HEK293 (cell line): ENCODE measurements at regions not wholly inside any gene's neighbourhood (a gene's known extent, or its start where the extent isn't known, plus 50 kb on each side); places are given as distances from the start of the nearest gene placed in this dataset.

Source experiments
- CTCF ChIA-PET: fragments of 350-600 bp; formaldehyde crosslinking; extraction: SDS; loops from one replicate; lab custom pipeline; 2021; ENCODE audit warnings: antibody characterized with exemption; lab: Yijun Ruan, JAX
- POLR2A ChIA-PET: fragments of 300-600 bp; formaldehyde crosslinking; extraction: SDS; loops from one replicate; lab custom pipeline; 2020; ENCODE audit warnings: antibody characterized with exemption, inconsistent platforms; lab: Yijun Ruan, JAX
- H3K27ac ChIP-seq: fragments of 200-500 bp; sonication (Bioruptor generic); 2 replicates; pipeline ENCODE4 v1.5.1; 2014; ENCODE audit warnings: low read depth, low read length, control low read depth, inconsistent platforms; ENCODE audit errors: extremely low read depth
- H3K36me3 ChIP-seq, 2 experiments: fragments of 200-500 bp in 1 of 2; sonication (Bioruptor generic) in 1 of 2; 1 replicate in 1 of 2; 2 replicates in 1 of 2; pipeline ENCODE4 v1.5.1; 2014 to 2017; ENCODE audit warnings: inconsistent platforms in 2 of 2, low read length in 2 of 2; ENCODE audit not compliant: control insufficient read depth in 2 of 2, insufficient read depth in 1 of 2
- H3K4me1 ChIP-seq: fragments of 200-500 bp; sonication (Bioruptor generic); 2 replicates; pipeline ENCODE4 v1.5.1; 2014; ENCODE audit warnings: mild to moderate bottlenecking, low read length, inconsistent platforms; ENCODE audit not compliant: control insufficient read depth, insufficient read depth
- H3K4me3 ChIP-seq: 2 replicates; pipeline ENCODE4 v1.5.1; 2011; ENCODE audit warnings: low read depth, mild to moderate bottlenecking, control low read depth, low read length, moderate library complexity
- H3K9me3 ChIP-seq: fragments of 200-500 bp; sonication (Bioruptor generic); 2 replicates; pipeline ENCODE4 v1.5.1; 2014; ENCODE audit warnings: low read depth, low read length, inconsistent platforms; ENCODE audit not compliant: control insufficient read depth, insufficient read depth
- FEZF1 ChIP-seq: fragments of 450-650 bp; formaldehyde crosslinking; IDR thresholded peaks from 2 replicates; pipeline ENCODE4 v1.5.1; 2016; ENCODE audit warnings: missing biosample characterization, missing genetic modification characterization
- GLIS1 ChIP-seq: fragments of 450-650 bp; formaldehyde crosslinking; IDR thresholded peaks from 2 replicates; pipeline ENCODE4 v1.5.1; 2016; ENCODE audit warnings: missing biosample characterization, missing genetic modification characterization
- KLF16 ChIP-seq: fragments of 450-650 bp; formaldehyde crosslinking; IDR thresholded peaks from 2 replicates; pipeline ENCODE4 v1.5.1; 2017; ENCODE audit warnings: missing biosample characterization, missing genetic modification characterization
- KLF8 ChIP-seq: fragments of 450-650 bp; formaldehyde crosslinking; IDR thresholded peaks from 2 replicates; pipeline ENCODE4 v1.5.1; 2016; ENCODE audit warnings: missing biosample characterization, missing genetic modification characterization
- KLF9 ChIP-seq: fragments of 450-650 bp; formaldehyde crosslinking; IDR thresholded peaks from 2 replicates; pipeline ENCODE4 v1.5.1; 2016; ENCODE audit warnings: missing biosample characterization, missing genetic modification characterization, low read depth
- SP7 ChIP-seq: fragments of 450-650 bp; formaldehyde crosslinking; IDR thresholded peaks from 2 replicates; pipeline ENCODE4 v1.5.1; 2016; ENCODE audit warnings: missing biosample characterization, missing genetic modification characterization
- ZBTB8A ChIP-seq: fragments of 450-650 bp; formaldehyde crosslinking; IDR thresholded peaks from 2 replicates; pipeline ENCODE4 v1.5.1; 2016; ENCODE audit warnings: missing biosample characterization, missing genetic modification characterization
- ZEB2 ChIP-seq: fragments of 450-650 bp; formaldehyde crosslinking; IDR thresholded peaks from 2 replicates; pipeline ENCODE4 v1.5.1; 2016; ENCODE audit warnings: missing biosample characterization, missing genetic modification characterization
- ZNF174 ChIP-seq: fragments of 450-650 bp; formaldehyde crosslinking; IDR thresholded peaks from 2 replicates; pipeline ENCODE4 v1.5.0; 2017; ENCODE audit warnings: missing biosample characterization, mild to moderate bottlenecking, missing genetic modification characterization
- ZNF23 ChIP-seq: fragments of 450-650 bp; formaldehyde crosslinking; IDR thresholded peaks from 2 replicates; pipeline ENCODE4 v1.5.1; 2016; ENCODE audit warnings: missing biosample characterization, missing genetic modification characterization, borderline replicate concordance
- ZNF239 ChIP-seq: fragments of 450-650 bp; formaldehyde crosslinking; IDR thresholded peaks from 2 replicates; pipeline ENCODE4 v1.5.1; 2016; ENCODE audit warnings: missing biosample characterization, missing genetic modification characterization
- ZNF24 ChIP-seq: fragments of 450-650 bp; formaldehyde crosslinking; IDR thresholded peaks from 2 replicates; pipeline ENCODE4 v1.5.1; 2016; ENCODE audit warnings: missing biosample characterization, missing genetic modification characterization
- ZNF335 ChIP-seq: fragments of 450-650 bp; formaldehyde crosslinking; conservative IDR thresholded peaks from 2 replicates; pipeline ENCODE4 v1.5.1; 2016; ENCODE audit warnings: missing biosample characterization, missing genetic modification characterization
- ZNF394 ChIP-seq: fragments of 450-650 bp; formaldehyde crosslinking; IDR thresholded peaks from 2 replicates; pipeline ENCODE4 v1.5.1; 2016; ENCODE audit warnings: missing biosample characterization, missing genetic modification characterization, mild to moderate bottlenecking, moderate library complexity, borderline replicate concordance
- ZNF416 ChIP-seq: fragments of 450-650 bp; formaldehyde crosslinking; IDR thresholded peaks from 2 replicates; pipeline ENCODE4 v1.5.1; 2016; ENCODE audit warnings: missing biosample characterization, missing genetic modification characterization
- ZNF433 ChIP-seq: fragments of 450-650 bp; formaldehyde crosslinking; IDR thresholded peaks from 2 replicates; pipeline ENCODE4 v1.5.1; 2016; ENCODE audit warnings: missing biosample characterization, missing genetic modification characterization, low read depth
- ZNF664 ChIP-seq: fragments of 450-650 bp; formaldehyde crosslinking; IDR thresholded peaks from 2 replicates; pipeline ENCODE4 v1.5.1; 2016; ENCODE audit warnings: missing biosample characterization, missing genetic modification characterization
- ZNF777 ChIP-seq: fragments of 450-650 bp; formaldehyde crosslinking; IDR thresholded peaks from 2 replicates; pipeline ENCODE4 v1.5.1; 2017; ENCODE audit warnings: missing biosample characterization, missing genetic modification characterization, borderline replicate concordance
- TF ChIP-seq, protein P1 (sequence below): fragments of 450-650 bp; IDR thresholded peaks from 2 replicates; pipeline ENCODE4 v1.5.1; 2018; ENCODE audit warnings: missing biosample characterization, missing genetic modification characterization
- TF ChIP-seq, protein P2 (sequence below): fragments of 450-650 bp; formaldehyde crosslinking; IDR thresholded peaks from 2 replicates; pipeline ENCODE4 v1.5.1; 2017; ENCODE audit warnings: missing biosample characterization, missing genetic modification characterization
- TF ChIP-seq, protein P3 (sequence below): fragments of 450-650 bp; formaldehyde crosslinking; IDR thresholded peaks from 2 replicates; pipeline ENCODE4 v1.5.1; 2016; ENCODE audit warnings: missing biosample characterization, missing genetic modification characterization
- TF ChIP-seq, protein P4 (sequence below): fragments of 450-650 bp; formaldehyde crosslinking; IDR thresholded peaks from 2 replicates; pipeline ENCODE4 v1.5.1; 2016; ENCODE audit warnings: missing biosample characterization, missing genetic modification characterization
- TF ChIP-seq, protein P5 (sequence below): fragments of 450-650 bp; formaldehyde crosslinking; IDR thresholded peaks from 2 replicates; pipeline ENCODE4 v1.5.1; 2016; ENCODE audit warnings: missing biosample characterization, missing genetic modification characterization

DNA sequence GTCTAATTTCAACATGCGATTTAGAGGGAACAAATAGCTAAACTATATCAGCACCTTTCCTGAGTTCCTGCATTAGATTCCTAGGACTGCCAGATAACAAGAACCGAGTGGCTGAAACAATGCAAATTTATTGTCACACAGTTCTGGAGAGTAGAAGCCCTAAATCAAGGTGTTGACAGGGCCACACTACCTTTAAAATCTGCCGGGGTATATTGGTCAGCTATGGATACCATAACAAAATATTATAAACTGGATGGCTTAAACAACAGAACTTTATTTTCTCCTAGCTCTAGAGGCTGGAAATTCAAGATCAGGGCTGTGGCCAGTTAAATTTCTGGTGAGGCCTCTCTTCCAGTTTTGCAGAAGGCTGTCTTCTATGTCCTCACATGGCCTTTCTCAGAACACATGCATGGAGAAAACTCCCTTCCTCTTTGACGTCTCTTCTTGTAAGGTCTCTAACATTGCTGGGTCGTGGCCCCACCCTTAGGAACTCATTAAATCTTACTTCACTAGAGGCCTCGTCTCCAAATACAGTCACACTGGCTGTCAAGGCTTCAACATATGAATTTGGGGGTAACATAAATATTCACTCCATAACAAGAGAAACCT is 144.3 kb downstream of the FCRL5 start:
- POLR2A ChIA-PET, result no interaction called here
- CTCF ChIA-PET, result no interaction called here
- H3K27ac ChIP-seq, result no peak overlapping the region
- H3K9me3 ChIP-seq, result no peaks in the 10 kb centered on the region
- no peak overlapping the region for H3K4me3 ChIP-seq
- no peaks in the 10 kb centered on the region for H3K36me3 ChIP-seq
- TF ChIP-seq SP7 (tag by site-specific recombination) (no peak), ZNF23 (tag by site-specific recombination) (no peak), ZNF335 (no peak), ZNF174 (no peak), ZEB2 (tag by site-specific recombination) (no peak), KLF8 (tag by site-specific recombination) (no peak), ZNF24 (no peak), ZNF433 (tag by site-specific recombination) (no peak), KLF9 (no peak), ZNF394 (no peak)
- TF ChIP-seq, protein P1, sequence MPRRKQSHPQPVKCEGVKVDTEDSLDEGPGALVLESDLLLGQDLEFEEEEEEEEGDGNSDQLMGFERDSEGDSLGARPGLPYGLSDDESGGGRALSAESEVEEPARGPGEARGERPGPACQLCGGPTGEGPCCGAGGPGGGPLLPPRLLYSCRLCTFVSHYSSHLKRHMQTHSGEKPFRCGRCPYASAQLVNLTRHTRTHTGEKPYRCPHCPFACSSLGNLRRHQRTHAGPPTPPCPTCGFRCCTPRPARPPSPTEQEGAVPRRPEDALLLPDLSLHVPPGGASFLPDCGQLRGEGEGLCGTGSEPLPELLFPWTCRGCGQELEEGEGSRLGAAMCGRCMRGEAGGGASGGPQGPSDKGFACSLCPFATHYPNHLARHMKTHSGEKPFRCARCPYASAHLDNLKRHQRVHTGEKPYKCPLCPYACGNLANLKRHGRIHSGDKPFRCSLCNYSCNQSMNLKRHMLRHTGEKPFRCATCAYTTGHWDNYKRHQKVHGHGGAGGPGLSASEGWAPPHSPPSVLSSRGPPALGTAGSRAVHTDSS (tag by site-specific recombination), result no peak
- H3K4me1 ChIP-seq, result no peaks in the 10 kb centered on the region

DNA sequence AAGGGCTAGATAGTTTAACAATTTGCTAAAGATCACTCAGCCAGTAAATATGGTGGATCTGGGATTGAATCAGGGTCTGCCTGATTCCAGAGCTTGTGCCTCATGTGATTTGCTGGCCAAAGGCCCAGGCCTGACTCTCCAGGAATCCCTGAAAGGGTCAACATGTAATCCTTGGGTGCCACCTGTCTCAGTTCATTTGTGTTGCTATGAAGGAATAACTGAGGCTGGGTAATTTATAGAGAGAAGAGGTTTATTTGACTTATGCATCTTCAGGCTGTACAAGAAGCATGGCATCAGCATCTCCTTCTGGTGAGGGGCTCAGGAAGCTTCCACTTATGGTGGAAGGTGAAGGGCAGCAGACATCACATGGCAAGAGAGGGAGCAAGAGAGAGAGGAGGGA is 144.9 kb downstream of the FCRL5 start:
- TF ChIP-seq, protein P2, sequence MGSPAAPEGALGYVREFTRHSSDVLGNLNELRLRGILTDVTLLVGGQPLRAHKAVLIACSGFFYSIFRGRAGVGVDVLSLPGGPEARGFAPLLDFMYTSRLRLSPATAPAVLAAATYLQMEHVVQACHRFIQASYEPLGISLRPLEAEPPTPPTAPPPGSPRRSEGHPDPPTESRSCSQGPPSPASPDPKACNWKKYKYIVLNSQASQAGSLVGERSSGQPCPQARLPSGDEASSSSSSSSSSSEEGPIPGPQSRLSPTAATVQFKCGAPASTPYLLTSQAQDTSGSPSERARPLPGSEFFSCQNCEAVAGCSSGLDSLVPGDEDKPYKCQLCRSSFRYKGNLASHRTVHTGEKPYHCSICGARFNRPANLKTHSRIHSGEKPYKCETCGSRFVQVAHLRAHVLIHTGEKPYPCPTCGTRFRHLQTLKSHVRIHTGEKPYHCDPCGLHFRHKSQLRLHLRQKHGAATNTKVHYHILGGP (tag by site-specific recombination), result peak; percentile 87
- TF ChIP-seq, protein P3, sequence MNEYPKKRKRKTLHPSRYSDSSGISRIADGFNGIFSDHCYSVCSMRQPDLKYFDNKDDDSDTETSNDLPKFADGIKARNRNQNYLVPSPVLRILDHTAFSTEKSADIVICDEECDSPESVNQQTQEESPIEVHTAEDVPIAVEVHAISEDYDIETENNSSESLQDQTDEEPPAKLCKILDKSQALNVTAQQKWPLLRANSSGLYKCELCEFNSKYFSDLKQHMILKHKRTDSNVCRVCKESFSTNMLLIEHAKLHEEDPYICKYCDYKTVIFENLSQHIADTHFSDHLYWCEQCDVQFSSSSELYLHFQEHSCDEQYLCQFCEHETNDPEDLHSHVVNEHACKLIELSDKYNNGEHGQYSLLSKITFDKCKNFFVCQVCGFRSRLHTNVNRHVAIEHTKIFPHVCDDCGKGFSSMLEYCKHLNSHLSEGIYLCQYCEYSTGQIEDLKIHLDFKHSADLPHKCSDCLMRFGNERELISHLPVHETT (tag by site-specific recombination), result no peak
- no peaks in the 10 kb centered on the region for H3K36me3 ChIP-seq
- no peak overlapping the region for H3K4me3 ChIP-seq
- H3K9me3 ChIP-seq, result no peaks in the 10 kb centered on the region
- no peak overlapping the region for H3K27ac ChIP-seq
- CTCF ChIA-PET, result interaction anchor here (0.6 kb wide), 1 partner anchor 571 kb away, joined by 3 read pairs; no protein-coding TSS in a partner anchor
- POLR2A ChIA-PET, result no interaction called here
- no peaks in the 10 kb centered on the region for H3K4me1 ChIP-seq

DNA sequence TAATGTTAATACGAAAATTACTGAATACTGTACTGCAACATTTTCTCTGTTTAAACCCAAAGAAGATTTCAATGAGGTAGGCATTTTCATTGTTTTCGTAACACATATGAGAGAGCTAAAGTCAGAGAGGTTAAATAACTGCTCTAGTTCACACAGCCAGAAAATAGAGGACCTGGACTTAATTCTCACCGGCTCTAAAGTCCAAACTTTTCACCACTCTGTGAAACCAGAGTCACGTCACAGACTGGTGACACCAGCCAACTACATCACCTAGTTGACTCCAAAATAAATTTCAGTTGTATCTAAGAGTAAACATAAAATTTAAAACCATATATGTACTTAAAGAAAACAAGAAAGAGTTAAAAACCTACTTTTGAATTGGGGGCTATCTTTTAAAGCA is 146.7 kb downstream of the FCRL5 start:
- Histone ChIP-seq H3K9me3 (no peaks in the 10 kb centered on the region), H3K36me3 (no peaks in the 10 kb centered on the region), H3K4me1 (no peaks in the 10 kb centered on the region), H3K27ac (no peak overlapping the region), H3K4me3 (no peak overlapping the region)
- no peak for TF ChIP-seq ZBTB8A (tag by site-specific recombination)
- TF ChIP-seq ZNF239 (tag by site-specific recombination), result no peak
- TF ChIP-seq, protein P4, sequence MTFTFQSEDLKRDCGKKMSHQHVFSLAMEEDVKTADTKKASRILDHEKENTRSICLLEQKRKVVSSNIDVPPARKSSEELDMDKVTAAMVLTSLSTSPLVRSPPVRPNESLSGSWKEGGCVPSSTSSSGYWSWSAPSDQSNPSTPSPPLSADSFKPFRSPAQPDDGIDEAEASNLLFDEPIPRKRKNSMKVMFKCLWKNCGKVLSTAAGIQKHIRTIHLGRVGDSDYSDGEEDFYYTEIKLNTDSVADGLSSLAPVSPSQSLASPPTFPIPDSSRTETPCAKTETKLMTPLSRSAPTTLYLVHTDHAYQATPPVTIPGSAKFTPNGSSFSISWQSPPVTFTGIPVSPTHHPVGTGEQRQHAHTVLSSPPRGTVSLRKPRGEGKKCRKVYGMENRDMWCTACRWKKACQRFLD, result no peak
- TF ChIP-seq, protein P5, sequence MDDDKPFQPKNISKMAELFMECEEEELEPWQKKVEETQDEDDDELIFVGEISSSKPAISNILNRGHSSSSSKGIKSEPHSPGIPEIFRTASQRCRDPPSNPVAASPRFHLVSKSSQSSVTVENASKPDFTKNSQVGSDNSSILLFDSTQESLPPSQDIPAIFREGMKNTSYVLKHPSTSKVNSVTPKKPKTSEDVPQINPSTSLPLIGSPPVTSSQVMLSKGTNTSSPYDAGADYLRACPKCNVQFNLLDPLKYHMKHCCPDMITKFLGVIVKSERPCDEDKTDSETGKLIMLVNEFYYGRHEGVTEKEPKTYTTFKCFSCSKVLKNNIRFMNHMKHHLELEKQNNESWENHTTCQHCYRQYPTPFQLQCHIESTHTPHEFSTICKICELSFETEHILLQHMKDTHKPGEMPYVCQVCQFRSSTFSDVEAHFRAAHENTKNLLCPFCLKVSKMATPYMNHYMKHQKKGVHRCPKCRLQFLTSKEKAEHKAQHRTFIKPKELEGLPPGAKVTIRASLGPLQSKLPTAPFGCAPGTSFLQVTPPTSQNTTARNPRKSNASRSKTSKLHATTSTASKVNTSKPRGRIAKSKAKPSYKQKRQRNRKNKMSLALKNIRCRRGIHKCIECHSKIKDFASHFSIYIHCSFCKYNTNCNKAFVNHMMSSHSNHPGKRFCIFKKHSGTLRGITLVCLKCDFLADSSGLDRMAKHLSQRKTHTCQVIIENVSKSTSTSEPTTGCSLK, result no peak
- no peak for TF ChIP-seq ZNF777 (tag by site-specific recombination)
- TF ChIP-seq ZNF416 (tag by site-specific recombination), result no peak
- no peak for TF ChIP-seq KLF16 (tag by site-specific recombination)
- no peak for TF ChIP-seq GLIS1 (tag by site-specific recombination)
- no peak for TF ChIP-seq FEZF1 (tag by site-specific recombination)
- no peak for TF ChIP-seq ZNF664 (tag by site-specific recombination)
- ChIA-PET CTCF (interaction anchor here (0.7 to 1.1 kb wide), 2 partner anchors 13 to 249 kb away, joined by 3 read pairs; no protein-coding TSS in a partner anchor), POLR2A (no interaction called here)
